IMR-90 (cell line): ENCODE measurements at regions not wholly inside any gene's neighbourhood (a gene's known extent, or its start where the extent isn't known, plus 50 kb on each side); places are given as distances from the start of the nearest gene placed in this dataset.

Experiments used
- BHLHE40 ChIP-seq: fragments of 150-350 bp; IDR thresholded peaks from 2 replicates; pipeline ENCODE4 v1.6.1; 2016; ENCODE audit warnings: mild to moderate bottlenecking, low read depth, low read length
- CTCF ChIP-seq: conservative IDR thresholded peaks from 2 replicates; pipeline ENCODE4 v1.5.1; 2012; ENCODE audit warnings: mild to moderate bottlenecking, low read depth, low read length, improper control_type of control experiment
- FOS ChIP-seq: fragments of 150-350 bp; IDR thresholded peaks from 2 replicates; pipeline ENCODE4 v1.6.1; 2016; ENCODE audit warnings: low read depth, low read length
- MAFK ChIP-seq: IDR thresholded peaks from 2 replicates; pipeline ENCODE4 v1.6.1; 2012; ENCODE audit warnings: low read depth, low read length, improper control_type of control experiment
- POLR2A ChIP-seq: IDR thresholded peaks from 2 replicates; pipeline ENCODE4 v1.6.1; 2012; ENCODE audit warnings: mild to moderate bottlenecking, low read depth, low read length
- RCOR1 ChIP-seq: IDR thresholded peaks from 2 replicates; pipeline ENCODE4 v1.6.1; 2012; ENCODE audit warnings: mild to moderate bottlenecking, low read length, improper control_type of control experiment; ENCODE audit not compliant: insufficient replicate concordance
- RFX5 ChIP-seq: IDR thresholded peaks from 2 replicates; pipeline ENCODE4 v1.8.0; 2012; ENCODE audit warnings: low read depth, mild to moderate bottlenecking, low read length, moderate library complexity
- SMC3 ChIP-seq: fragments of 150-350 bp; IDR thresholded peaks from 2 replicates; pipeline ENCODE4 v1.6.1; 2016; ENCODE audit warnings: low read depth, mild to moderate bottlenecking, antibody characterized with exemption, low read length, moderate library complexity
- USF2 ChIP-seq: fragments of 150-350 bp; IDR thresholded peaks from 2 replicates; pipeline ENCODE4 v1.6.1; 2017; ENCODE audit warnings: mild to moderate bottlenecking, antibody characterized with exemption, low read length, low read depth

GRCh38 chr2:34523958-34524514, 924.9 kb upstream of the FAM98A start:
- no peak for TF ChIP-seq RFX5
- no peak for TF ChIP-seq CTCF
- no peak for TF ChIP-seq SMC3
- no peak for TF ChIP-seq POLR2A
- TF ChIP-seq RCOR1 = no peak
- TF ChIP-seq USF2 = no peak
- TF ChIP-seq MAFK = no peak
- no peak for TF ChIP-seq BHLHE40
- no peak for TF ChIP-seq FOS
